ENCODE measurements at regions not wholly inside any gene's neighbourhood (a gene's known extent, or its start where the extent isn't known, plus 50 kb on each side); places are given as distances from the start of the nearest gene placed in this dataset.

- TF ChIP-seq, protein P1, sequence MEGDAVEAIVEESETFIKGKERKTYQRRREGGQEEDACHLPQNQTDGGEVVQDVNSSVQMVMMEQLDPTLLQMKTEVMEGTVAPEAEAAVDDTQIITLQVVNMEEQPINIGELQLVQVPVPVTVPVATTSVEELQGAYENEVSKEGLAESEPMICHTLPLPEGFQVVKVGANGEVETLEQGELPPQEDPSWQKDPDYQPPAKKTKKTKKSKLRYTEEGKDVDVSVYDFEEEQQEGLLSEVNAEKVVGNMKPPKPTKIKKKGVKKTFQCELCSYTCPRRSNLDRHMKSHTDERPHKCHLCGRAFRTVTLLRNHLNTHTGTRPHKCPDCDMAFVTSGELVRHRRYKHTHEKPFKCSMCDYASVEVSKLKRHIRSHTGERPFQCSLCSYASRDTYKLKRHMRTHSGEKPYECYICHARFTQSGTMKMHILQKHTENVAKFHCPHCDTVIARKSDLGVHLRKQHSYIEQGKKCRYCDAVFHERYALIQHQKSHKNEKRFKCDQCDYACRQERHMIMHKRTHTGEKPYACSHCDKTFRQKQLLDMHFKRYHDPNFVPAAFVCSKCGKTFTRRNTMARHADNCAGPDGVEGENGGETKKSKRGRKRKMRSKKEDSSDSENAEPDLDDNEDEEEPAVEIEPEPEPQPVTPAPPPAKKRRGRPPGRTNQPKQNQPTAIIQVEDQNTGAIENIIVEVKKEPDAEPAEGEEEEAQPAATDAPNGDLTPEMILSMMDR (IDR thresholded peaks at IDR 0.05; ENCODE audit: insufficient read depth, low read depth, low read length), result no peak
- no peak for TF ChIP-seq EZH2 (IDR thresholded peaks at IDR 0.05; ENCODE audit: insufficient read depth, low read length)
Observed at GRCh38 chr2:198697794-198698193, 759.9 kb downstream of the SATB2 start.
